DND-41 (cell line): ENCODE measurements at regions not wholly inside any gene's neighbourhood (a gene's known extent, or its start where the extent isn't known, plus 50 kb on each side); places are given as distances from the start of the nearest gene placed in this dataset.

Experiments
- EZH2 ChIP-seq: IDR thresholded peaks from 3 replicates; pipeline ENCODE4 v1.6.1; 2012; ENCODE audit warnings: borderline replicate concordance, low read depth, mild to moderate bottlenecking, moderate library complexity, low read length, inconsistent platforms; ENCODE audit not compliant: severe bottlenecking
- TF ChIP-seq, protein P1 (sequence below): IDR thresholded peaks from 2 replicates; pipeline ENCODE4 v1.5.1; 2012; ENCODE audit warnings: borderline replicate concordance, low read length, moderate library complexity, mild to moderate bottlenecking; ENCODE audit not compliant: poor library complexity, severe bottlenecking; ENCODE audit errors: extremely low read depth

DNA sequence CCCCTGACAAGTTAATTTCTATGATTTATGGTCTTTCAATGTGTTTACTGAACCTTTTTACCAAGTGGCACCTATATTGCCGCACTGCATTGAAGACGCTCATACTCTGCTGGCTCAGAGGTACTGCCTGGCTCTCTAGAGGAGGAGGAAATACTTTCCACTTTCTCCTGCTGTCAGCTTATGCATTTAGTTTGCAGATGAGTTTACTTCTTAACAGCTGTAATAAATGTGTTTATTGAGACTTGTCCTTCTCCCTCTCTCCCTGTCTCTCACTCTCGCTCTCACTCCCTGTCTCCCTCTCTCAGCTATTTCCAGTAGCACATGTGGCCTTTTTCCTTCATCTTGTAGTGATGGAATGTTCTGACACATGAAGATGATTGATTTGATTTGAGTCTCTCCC is 60.3 kb upstream of the SPATA13 start:
- TF ChIP-seq, protein P1, sequence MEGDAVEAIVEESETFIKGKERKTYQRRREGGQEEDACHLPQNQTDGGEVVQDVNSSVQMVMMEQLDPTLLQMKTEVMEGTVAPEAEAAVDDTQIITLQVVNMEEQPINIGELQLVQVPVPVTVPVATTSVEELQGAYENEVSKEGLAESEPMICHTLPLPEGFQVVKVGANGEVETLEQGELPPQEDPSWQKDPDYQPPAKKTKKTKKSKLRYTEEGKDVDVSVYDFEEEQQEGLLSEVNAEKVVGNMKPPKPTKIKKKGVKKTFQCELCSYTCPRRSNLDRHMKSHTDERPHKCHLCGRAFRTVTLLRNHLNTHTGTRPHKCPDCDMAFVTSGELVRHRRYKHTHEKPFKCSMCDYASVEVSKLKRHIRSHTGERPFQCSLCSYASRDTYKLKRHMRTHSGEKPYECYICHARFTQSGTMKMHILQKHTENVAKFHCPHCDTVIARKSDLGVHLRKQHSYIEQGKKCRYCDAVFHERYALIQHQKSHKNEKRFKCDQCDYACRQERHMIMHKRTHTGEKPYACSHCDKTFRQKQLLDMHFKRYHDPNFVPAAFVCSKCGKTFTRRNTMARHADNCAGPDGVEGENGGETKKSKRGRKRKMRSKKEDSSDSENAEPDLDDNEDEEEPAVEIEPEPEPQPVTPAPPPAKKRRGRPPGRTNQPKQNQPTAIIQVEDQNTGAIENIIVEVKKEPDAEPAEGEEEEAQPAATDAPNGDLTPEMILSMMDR: no peak
- TF ChIP-seq EZH2: no peak
